ENCODE measurements at regions not wholly inside any gene's neighbourhood (a gene's known extent, or its start where the extent isn't known, plus 50 kb on each side); places are given as distances from the start of the nearest gene placed in this dataset.

GRCh38 chr18:51711298-51711889 lies 513.9 kb upstream of the MEX3C start:
- Histone ChIP-seq H3K4me3 (no peak overlapping the region), H3K4me1 (ENCODE audit: control insufficient read depth in 1 of 2, low read depth in 2 of 2) (no peaks in the 10 kb centered on the region), H3K9me3 (peaks cover 4% of the 10 kb centered on the region), H3K36me3 (no peaks in the 10 kb centered on the region), H3K27me3 (replicated peaks; ENCODE audit: insufficient read depth) (no peaks in the 10 kb centered on the region), H3K27ac (no peak overlapping the region)
- TF ChIP-seq CTCF (IDR thresholded peaks at IDR 0.05) = no peak
- ATAC-seq (ENCODE audit: insufficient number of reproducible peaks, low FRiP score, low read depth) (no peak), DNase-seq (ENCODE audit: low spot score) (no peak)

GRCh38 chr18:51712821-51713220 lies 515.3 kb upstream of the MEX3C start:
- ATAC-seq (ENCODE audit: insufficient number of reproducible peaks, low FRiP score, low read depth) = no peak
- Histone ChIP-seq H3K27ac (no peak overlapping the region), H3K36me3 (no peaks in the 10 kb centered on the region), H3K4me1 (ENCODE audit: control insufficient read depth in 1 of 2, low read depth in 2 of 2) (no peaks in the 10 kb centered on the region), H3K27me3 (replicated peaks; ENCODE audit: insufficient read depth) (no peaks in the 10 kb centered on the region), H3K4me3 (no peak overlapping the region), H3K9me3 (no peaks in the 10 kb centered on the region)
- DNase-seq (ENCODE audit: low spot score) = no peak
- TF ChIP-seq CTCF (IDR thresholded peaks at IDR 0.05) = no peak

GRCh38 chr18:51716277-51716676 lies 518.8 kb upstream of the MEX3C start:
- no peak overlapping the region for H3K27ac ChIP-seq
- no peaks in the 10 kb centered on the region for H3K27me3 ChIP-seq (replicated peaks; ENCODE audit: insufficient read depth)
- no peak for DNase-seq (ENCODE audit: low spot score)
- H3K36me3 ChIP-seq = no peaks in the 10 kb centered on the region
- H3K4me1 ChIP-seq (ENCODE audit: control insufficient read depth in 1 of 2, low read depth in 2 of 2) = no peaks in the 10 kb centered on the region
- ATAC-seq (ENCODE audit: insufficient number of reproducible peaks, low FRiP score, low read depth) = no peak
- no peaks in the 10 kb centered on the region for H3K9me3 ChIP-seq
- no peak for TF ChIP-seq CTCF (IDR thresholded peaks at IDR 0.05)
- no peak overlapping the region for H3K4me3 ChIP-seq

- Histone ChIP-seq H3K4me1 (ENCODE audit: control insufficient read depth in 1 of 2, low read depth in 2 of 2) (no peaks in the 10 kb centered on the region), H3K9me3 (no peaks in the 10 kb centered on the region), H3K27ac (no peak overlapping the region), H3K4me3 (no peak overlapping the region), H3K27me3 (replicated peaks; ENCODE audit: insufficient read depth) (no peaks in the 10 kb centered on the region), H3K36me3 (no peaks in the 10 kb centered on the region)
- DNase-seq (ENCODE audit: low spot score) (no peak), ATAC-seq (ENCODE audit: insufficient number of reproducible peaks, low FRiP score, low read depth) (no peak)
- TF ChIP-seq CTCF (IDR thresholded peaks at IDR 0.05) = no peak
Measured at GRCh38 chr18:51721388-51721787, 523.9 kb upstream of the MEX3C start.

GRCh38 chr18:51721996-51722395 lies 524.5 kb upstream of the MEX3C start:
- TF ChIP-seq CTCF (IDR thresholded peaks at IDR 0.05) = no peak
- Histone ChIP-seq H3K9me3 (no peaks in the 10 kb centered on the region), H3K4me1 (ENCODE audit: control insufficient read depth in 1 of 2, low read depth in 2 of 2) (no peaks in the 10 kb centered on the region), H3K27me3 (replicated peaks; ENCODE audit: insufficient read depth) (no peaks in the 10 kb centered on the region), H3K36me3 (no peaks in the 10 kb centered on the region), H3K27ac (no peak overlapping the region), H3K4me3 (no peak overlapping the region)
- DNase-seq (ENCODE audit: low spot score) (no peak), ATAC-seq (ENCODE audit: insufficient number of reproducible peaks, low FRiP score, low read depth) (no peak)

Measured in thoracic aorta (tissue), 2 donors.